ENCODE measurements at regions not wholly inside any gene's neighbourhood (a gene's known extent, or its start where the extent isn't known, plus 50 kb on each side); places are given as distances from the start of the nearest gene placed in this dataset.

GRCh38 chr6:77403424-77403823 lies 59.9 kb downstream of the HTR1B start:
- TF ChIP-seq CTCF (IDR thresholded peaks at IDR 0.05; ENCODE audit: low read depth, low read length), result no peak
- DNase-seq (ENCODE audit: extremely low read depth, low read depth), result no peak

GRCh38 chr6:77401231-77401630 lies 62.1 kb downstream of the HTR1B start:
- DNase-seq (ENCODE audit: extremely low read depth, low read depth), result no peak
- no peak for TF ChIP-seq CTCF (IDR thresholded peaks at IDR 0.05; ENCODE audit: low read depth, low read length)

- DNase-seq (ENCODE audit: extremely low read depth, low read depth), result no peak
- TF ChIP-seq CTCF (IDR thresholded peaks at IDR 0.05; ENCODE audit: low read depth, low read length), result no peak
Measured at GRCh38 chr6:77397561-77397960, 65.7 kb downstream of the HTR1B start.

GRCh38 chr6:77389402-77389801 lies 73.9 kb downstream of the HTR1B start:
- DNase-seq (ENCODE audit: extremely low read depth, low read depth), result no peak
- TF ChIP-seq CTCF (IDR thresholded peaks at IDR 0.05; ENCODE audit: low read depth, low read length), result no peak

- no peak for DNase-seq (ENCODE audit: extremely low read depth, low read depth)
- no peak for TF ChIP-seq CTCF (IDR thresholded peaks at IDR 0.05; ENCODE audit: low read depth, low read length)
Measured at GRCh38 chr6:77383026-77383425, 80.3 kb downstream of the HTR1B start.

- no peak for DNase-seq (ENCODE audit: extremely low read depth, low read depth)
- TF ChIP-seq CTCF (IDR thresholded peaks at IDR 0.05; ENCODE audit: low read depth, low read length), result no peak
Measured at GRCh38 chr6:77373955-77374354, 89.3 kb downstream of the HTR1B start.

- TF ChIP-seq CTCF (IDR thresholded peaks at IDR 0.05; ENCODE audit: low read depth, low read length), result no peak
- no peak for DNase-seq (ENCODE audit: extremely low read depth, low read depth)
Measured at GRCh38 chr6:77371748-77372147, 91.5 kb downstream of the HTR1B start.

Data from AG09319 (cell line).